ENCODE measurements at regions not wholly inside any gene's neighbourhood (a gene's known extent, or its start where the extent isn't known, plus 50 kb on each side); places are given as distances from the start of the nearest gene placed in this dataset.

GRCh38 chr3:74664606-74665005, 50.1 kb upstream of the CNTN3 start:
- H3K18ac ChIP-seq (ENCODE audit: extremely low read depth, low read length) = no peak overlapping the region
- WGBS, 2 experiments (ENCODE audit: extremely low coverage in 1 of 2, insufficient coverage in 1 of 2, insufficient read length in 1 of 2, insufficient replicate concordance in 2 of 2, low coverage in 1 of 2, low lambda C conversion rate in 2 of 2, missing lambda C conversion rate in 1 of 2) = 92% methylated on average over 3 of the region's 3 CpGs; no CpG with 5 or more reads in 1 of the 2 experiments
- TF ChIP-seq RNF2 (IDR thresholded peaks at IDR 0.05; ENCODE audit: borderline replicate concordance, low read depth, low read length, missing control alignments, poor library complexity, severe bottlenecking) = no peak
- TF ChIP-seq GABPA (IDR thresholded peaks at IDR 0.05; ENCODE audit: borderline replicate concordance, insufficient read depth, low read length) = no peak
- no peak for TF ChIP-seq TEAD4 (IDR thresholded peaks at IDR 0.05; ENCODE audit: low read depth, low read length)
- no peak for TF ChIP-seq CBX5 (IDR thresholded peaks at IDR 0.05; ENCODE audit: low read depth, low read length)
- TF ChIP-seq CTBP2 (IDR thresholded peaks at IDR 0.05; ENCODE audit: borderline replicate concordance, insufficient read depth, insufficient read length, low read length) = no peak
- TF ChIP-seq GTF2F1 (IDR thresholded peaks at IDR 0.05; ENCODE audit: borderline replicate concordance, low read depth, low read length) = no peak
- no peak for TF ChIP-seq CREB1 (IDR thresholded peaks at IDR 0.05)
- TF ChIP-seq HDAC6 (IDR thresholded peaks at IDR 0.05; ENCODE audit: low read depth, low read length) = no peak
- TF ChIP-seq CTCF (IDR thresholded peaks at IDR 0.05; ENCODE audit: control extremely low read depth in 1 of 3, insufficient read depth in 1 of 3, low read depth in 1 of 3, low read length in 3 of 3) = no peak
- no peak for TF ChIP-seq ZNF274 (IDR thresholded peaks at IDR 0.05; ENCODE audit: borderline replicate concordance, extremely low read depth, low read length)
- no peak for TF ChIP-seq SUZ12 (IDR thresholded peaks at IDR 0.05; ENCODE audit: low read length)
- no peak for TF ChIP-seq POLR2AphosphoS5 (IDR thresholded peaks at IDR 0.05; ENCODE audit: low read depth, low read length)
- TF ChIP-seq POU5F1 (IDR thresholded peaks at IDR 0.05; ENCODE audit: low read depth, low read length) = no peak

More at GRCh38 chr3:74664606-74665005, 50.1 kb upstream of the CNTN3 start:
- Histone ChIP-seq H2BK12ac (ENCODE audit: low read depth, low read length) (no peak overlapping the region), H2AFZ (ENCODE audit: low read length) (no peak overlapping the region), H3K9ac (replicated peaks in 1 of 4; ENCODE audit: extremely low read depth in 1 of 4, low read depth in 3 of 4, low read length in 3 of 4) (no peak overlapping the region), H3K27me3 (replicated peaks in 1 of 4; ENCODE audit: control insufficient read depth in 3 of 4, extremely low read depth in 1 of 4, insufficient read depth in 3 of 4, low read length in 3 of 4) (no peaks in the 10 kb centered on the region), H3K23ac (ENCODE audit: insufficient read length) (no peak overlapping the region), H2BK20ac (ENCODE audit: low read length) (no peak overlapping the region), H3K4ac (replicated peaks; ENCODE audit: insufficient read length, low read depth, low read length) (no peak overlapping the region), H4K8ac (ENCODE audit: extremely low read depth, insufficient read depth, low read length) (no peak overlapping the region), H3K79me1 (ENCODE audit: low read depth, low read length) (no peaks in the 10 kb centered on the region), H2BK5ac (ENCODE audit: low read depth, low read length) (no peak overlapping the region), H4K91ac (replicated peaks; ENCODE audit: insufficient read length, low read length) (no peak overlapping the region), H2BK15ac (ENCODE audit: low read length) (no peak overlapping the region), H3K23me2 (ENCODE audit: low read depth, low read length) (no peaks in the 10 kb centered on the region), H3K4me3 (ENCODE audit: extremely low read depth in 1 of 4, insufficient read depth in 2 of 4, low read depth in 3 of 4, low read length in 4 of 4) (no peak overlapping the region), H2BK120ac (replicated peaks; ENCODE audit: low read depth, low read length) (no peak overlapping the region), H3K79me2 (ENCODE audit: control insufficient read depth in 1 of 2, insufficient read depth in 2 of 2, low read length in 2 of 2) (no peaks in the 10 kb centered on the region), H3K27ac (ENCODE audit: low read depth, low read length) (no peak overlapping the region), H3K56ac (replicated peaks; ENCODE audit: insufficient read length, low read depth, low read length) (no peak overlapping the region), H4K20me1 (replicated peaks in 1 of 2; ENCODE audit: control insufficient read depth in 1 of 2, insufficient read depth in 2 of 2, low read length in 2 of 2) (no peaks in the 10 kb centered on the region), H4K5ac (ENCODE audit: insufficient read length, low read depth, low read length) (no peak overlapping the region), H3K4me2 (ENCODE audit: insufficient read depth in 1 of 2, low read depth in 2 of 2, low read length in 2 of 2) (no peak overlapping the region), H3K4me1 (replicated peaks in 1 of 4; ENCODE audit: control insufficient read depth in 3 of 4, insufficient read depth in 4 of 4, low read length in 3 of 4) (0 out of 7 replicates have a peak, but pooled peaks cover 0 to 2% (median 0%) of the 10 kb centered on the region in 4 experiments), H2AK5ac (ENCODE audit: low read depth, low read length) (no peak overlapping the region), H3K9me3 (ENCODE audit: insufficient read depth in 2 of 2, low read depth in 1 of 2, low read length in 1 of 2) (no peaks in the 10 kb centered on the region), H3K36me3 (ENCODE audit: control insufficient read depth in 2 of 4, insufficient read depth in 4 of 4, low read length in 3 of 4) (no peaks in the 10 kb centered on the region), H3K14ac (ENCODE audit: insufficient read length) (no peak overlapping the region)
- no peak for FAIRE-seq
- no peak for DNase-seq (ENCODE audit: low read depth in 1 of 2, low spot score in 2 of 2)
- ChIA-PET CTCF (ENCODE audit: partially characterized antibody) (no interaction called here), POLR2A (ENCODE audit: partially characterized antibody) (no interaction called here)
